Upper lobe of right lung (tissue), 1 donor: ENCODE measurements at regions not wholly inside any gene's neighbourhood (a gene's known extent, or its start where the extent isn't known, plus 50 kb on each side); places are given as distances from the start of the nearest gene placed in this dataset.

Experiments
- ATAC-seq: fragments of 200-7000 bp; cut with Tn5 transposase; one replicate; pipeline ENCODE4 v1.9.1; 2020; ENCODE audit warnings: mild to moderate bottlenecking, moderate library complexity
- DNase-seq: peaks from one replicate; pipeline ENCODE4 v3.0.0-alpha.2; 2020
- H3K27ac ChIP-seq: fragments of 200-600 bp; one replicate; pipeline ENCODE4 v1.8.0; 2022
- H3K27me3 ChIP-seq: fragments of 200-600 bp; one replicate; pipeline ENCODE4 v1.8.0; 2022; ENCODE audit warnings: mild to moderate bottlenecking
- H3K36me3 ChIP-seq: fragments of 200-600 bp; one replicate; pipeline ENCODE4 v1.8.0; 2022
- H3K4me1 ChIP-seq: fragments of 200-600 bp; one replicate; pipeline ENCODE4 v1.8.0; 2022
- H3K4me3 ChIP-seq: fragments of 200-600 bp; one replicate; pipeline ENCODE4 v1.8.0; 2022; ENCODE audit warnings: mild to moderate bottlenecking
- H3K9me3 ChIP-seq: fragments of 200-600 bp; one replicate; pipeline ENCODE4 v1.8.0; 2022
- CTCF ChIP-seq: fragments of 200-600 bp; IDR thresholded peaks from one replicate; pipeline ENCODE4 v1.8.0; 2022; ENCODE audit warnings: antibody characterized with exemption
- intact Hi-C: fragments of 100-400 bp; cut with DNase I; formaldehyde crosslinking; loops from one replicate; pipeline ENCODE4 v1.11.0; 2022
- donor health status: DM: no; HTN: yes; CAD: no; lungs with severe emphysema.

GRCh38 chr6:157766901-157767774 is 55.9 kb upstream of the SNX9 start:
- Histone ChIP-seq H3K9me3 (no peaks in the 10 kb centered on the region), H3K4me1 (peaks cover 32% of the 10 kb centered on the region), H3K27me3 (no peaks in the 10 kb centered on the region), H3K36me3 (no peaks in the 10 kb centered on the region), H3K27ac (peak overlapping the region; percentile 2), H3K4me3 (no peak overlapping the region)
- DNase-seq (no peak), ATAC-seq (no peak)
- no peak for TF ChIP-seq CTCF
- intact Hi-C loops, result no loop called here

- H3K4me1 ChIP-seq, result peaks cover 28% of the 10 kb centered on the region
- H3K27ac ChIP-seq, result peak overlapping the region; percentile 2
- intact Hi-C loops, result no loop called here
- no peak overlapping the region for H3K4me3 ChIP-seq
- H3K36me3 ChIP-seq, result no peaks in the 10 kb centered on the region
- DNase-seq (no peak), ATAC-seq (no peak)
- no peaks in the 10 kb centered on the region for H3K27me3 ChIP-seq
- no peaks in the 10 kb centered on the region for H3K9me3 ChIP-seq
- no peak for TF ChIP-seq CTCF
Measured at GRCh38 chr6:157767775-157768156, 55.3 kb upstream of the SNX9 start.

- Histone ChIP-seq H3K4me3 (no peak overlapping the region), H3K4me1 (peaks cover 22% of the 10 kb centered on the region), H3K9me3 (no peaks in the 10 kb centered on the region), H3K27ac (peak overlapping the region; percentile 2), H3K27me3 (peaks cover 2% of the 10 kb centered on the region), H3K36me3 (no peaks in the 10 kb centered on the region)
- ATAC-seq (no peak), DNase-seq (no peak)
- intact Hi-C loops, result no loop called here
- TF ChIP-seq CTCF, result no peak
Measured at GRCh38 chr6:157768304-157768703, 54.7 kb upstream of the SNX9 start.

GRCh38 chr6:157768863-157769551 is 54.0 kb upstream of the SNX9 start:
- Histone ChIP-seq H3K27ac (no peak overlapping the region), H3K27me3 (peaks cover 9% of the 10 kb centered on the region), H3K36me3 (no peaks in the 10 kb centered on the region), H3K4me3 (no peak overlapping the region), H3K9me3 (no peaks in the 10 kb centered on the region), H3K4me1 (peaks cover 15% of the 10 kb centered on the region)
- ATAC-seq (no peak), DNase-seq (no peak)
- no peak for TF ChIP-seq CTCF
- intact Hi-C loops, result no loop called here

DNA sequence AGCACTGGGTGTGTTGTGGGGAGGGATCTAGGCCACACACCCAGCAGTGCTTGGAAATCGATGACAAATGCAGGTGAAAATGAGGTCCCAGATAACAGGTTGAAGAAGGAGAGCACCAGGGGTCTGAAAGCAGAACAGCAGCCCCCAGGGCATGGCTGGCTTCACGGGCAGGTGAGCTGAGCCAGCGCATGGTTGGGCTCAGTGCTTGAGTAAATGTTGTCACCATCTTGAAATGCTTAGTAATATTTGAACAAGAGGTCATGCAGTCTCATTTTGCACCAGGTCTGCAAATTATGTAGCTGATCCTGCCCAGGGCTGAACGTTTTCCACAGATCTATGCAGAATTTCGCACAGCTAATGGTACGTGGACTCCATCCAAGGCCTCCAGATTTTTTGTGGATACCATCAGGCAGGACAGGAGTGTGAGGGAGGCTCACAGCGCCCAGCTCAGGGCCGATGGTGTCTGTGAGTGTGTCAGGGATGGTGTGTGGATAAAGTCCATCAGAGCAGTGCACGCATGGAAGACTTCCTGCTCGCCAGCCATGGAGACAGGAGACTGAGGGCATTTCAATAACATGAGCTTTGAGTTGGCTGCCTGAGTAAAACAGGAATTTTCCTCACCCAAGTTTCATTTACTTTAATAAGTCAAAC is 53.1 kb upstream of the SNX9 start:
- ATAC-seq (peak; percentile 43), DNase-seq (no peak)
- Histone ChIP-seq H3K36me3 (no peaks in the 10 kb centered on the region), H3K9me3 (no peaks in the 10 kb centered on the region), H3K27me3 (peaks cover 9% of the 10 kb centered on the region), H3K4me1 (peaks cover 7% of the 10 kb centered on the region), H3K4me3 (no peak overlapping the region), H3K27ac (no peak overlapping the region)
- intact Hi-C loops, result no loop called here
- no peak for TF ChIP-seq CTCF
